ENCODE measurements at regions not wholly inside any gene's neighbourhood (a gene's known extent, or its start where the extent isn't known, plus 50 kb on each side); places are given as distances from the start of the nearest gene placed in this dataset.

DNA sequence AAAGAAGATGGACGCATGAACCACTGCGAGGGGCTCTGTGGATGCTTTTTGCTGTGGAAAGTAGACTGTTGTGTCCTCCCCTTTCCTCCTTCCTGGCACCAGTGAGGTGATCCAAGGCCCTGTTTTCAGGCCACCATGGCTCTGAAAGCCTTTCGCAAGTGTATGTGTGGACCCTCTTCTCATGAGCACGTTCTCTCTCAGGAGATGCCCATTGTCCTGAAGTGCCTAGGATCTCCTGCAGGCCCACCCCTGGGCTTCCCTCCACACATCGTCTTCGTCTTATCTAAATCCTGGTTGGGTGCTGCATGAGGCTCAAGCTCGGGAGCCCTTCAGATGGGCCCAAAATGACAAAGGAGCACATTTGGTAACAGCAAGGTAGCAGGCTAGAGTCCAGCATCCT, 188.2 kb downstream of the PTPN20 start:
- peaks cover 4% of the 10 kb centered on the region for H3K4me1 Mint-ChIP-seq
- no peaks in the 10 kb centered on the region for H3K79me2 ChIP-seq (ENCODE audit: insufficient read depth, low read length)
- no peak overlapping the region for H3K4me3 Mint-ChIP-seq
- DNase-seq: no peak
- H2AFZ ChIP-seq (ENCODE audit: insufficient read depth, low read depth, low read length, poor library complexity, severe bottlenecking): no peak overlapping the region
- H3K36me3 ChIP-seq (replicated peaks in 1 of 2; ENCODE audit: control insufficient read depth in 1 of 2, insufficient read depth in 2 of 2, low read length in 2 of 2): no peaks in the 10 kb centered on the region
- intact Hi-C loops (cut with micrococcal nuclease): no loop called here
- H3K27ac ChIP-seq (ENCODE audit: low read depth in 1 of 2, low read length in 2 of 2): no peak overlapping the region
- peaks cover 5 to 17% (median 13%) of the 10 kb centered on the region in 7 donors for H3K9me3 Mint-ChIP-seq
- 96% methylated on average over 3 of the region's 7 CpGs for WGBS (ENCODE audit: insufficient coverage)
- no peaks in the 10 kb centered on the region for H3K36me3 Mint-ChIP-seq
- H3K27me3 Mint-ChIP-seq (ENCODE audit: low read depth in 3 of 3): peaks cover 1 to 5% (median 5%) of the 10 kb centered on the region in 3 donors
- peaks cover 0 to 13% of the 10 kb centered on the region in 2 donors for H3K9me3 ChIP-seq (replicated peaks in 1 of 2; ENCODE audit: control insufficient read depth in 1 of 2, insufficient read depth in 1 of 2, low read length in 2 of 2)
- H3K9ac ChIP-seq (ENCODE audit: insufficient read depth, low read length, poor library complexity, severe bottlenecking): no peak overlapping the region
- H3K27ac Mint-ChIP-seq: no peak overlapping the region
- peaks cover 2 to 4% of the 10 kb centered on the region in 2 donors for H3K4me1 ChIP-seq (ENCODE audit: control insufficient read depth in 1 of 2, insufficient read depth in 2 of 2, low read length in 2 of 2)
- H4K20me1 ChIP-seq (ENCODE audit: insufficient read depth, low read length): no peaks in the 10 kb centered on the region
- no peak overlapping the region for H3K4me2 ChIP-seq (replicated peaks; ENCODE audit: extremely low read depth, low read length, poor library complexity, severe bottlenecking)
- no peak overlapping the region for H3K4me3 ChIP-seq (replicated peaks in 1 of 3; ENCODE audit: low read depth in 2 of 3, low read length in 3 of 3)
- TF ChIP-seq CTCF (IDR thresholded peaks at IDR 0.05): no peak
- H3K27me3 ChIP-seq (ENCODE audit: control insufficient read depth in 2 of 2, insufficient read depth in 2 of 2, low read length in 2 of 2): no peaks in the 10 kb centered on the region

DNA sequence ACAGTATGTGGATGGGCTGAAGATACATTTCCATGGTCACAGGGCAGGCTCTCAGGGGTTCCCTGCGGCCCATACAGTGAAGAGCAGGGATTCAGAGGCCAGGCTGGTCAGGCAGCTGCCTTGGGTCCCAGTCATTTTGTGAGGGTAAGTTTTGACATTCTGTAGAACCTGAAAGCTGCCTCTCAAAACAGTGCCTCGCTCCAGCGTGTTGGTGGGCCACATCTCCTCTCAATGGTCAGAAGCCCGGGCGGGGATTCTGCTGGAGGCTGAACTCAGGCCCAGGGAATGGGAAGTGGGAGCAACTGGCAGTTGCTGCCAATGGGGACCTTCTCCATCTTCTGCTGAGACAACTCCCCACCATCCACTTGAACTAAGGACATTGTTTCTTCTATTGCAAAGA, 190.0 kb downstream of the PTPN20 start:
- H4K20me1 ChIP-seq (ENCODE audit: insufficient read depth, low read length): no peaks in the 10 kb centered on the region

More for the DNA sequence above, 190.0 kb downstream of the PTPN20 start:
- no peak overlapping the region for H3K27ac ChIP-seq (ENCODE audit: low read depth in 1 of 2, low read length in 2 of 2)
- H3K27me3 Mint-ChIP-seq (ENCODE audit: low read depth in 3 of 3): peaks cover 0 to 4% (median 2%) of the 10 kb centered on the region in 3 donors
- DNase-seq: no peak
- H3K9me3 Mint-ChIP-seq: peaks cover 5 to 9% (median 8%) of the 10 kb centered on the region in 7 donors
- peak overlapping the region in 1 of 7 donors; percentile 31 for H3K27ac Mint-ChIP-seq
- peaks cover 12% of the 10 kb centered on the region for H3K4me1 Mint-ChIP-seq
- H2AFZ ChIP-seq (ENCODE audit: insufficient read depth, low read depth, low read length, poor library complexity, severe bottlenecking): no peak overlapping the region
- intact Hi-C loops (cut with micrococcal nuclease): no loop called here
- no peaks in the 10 kb centered on the region for H3K36me3 ChIP-seq (replicated peaks in 1 of 2; ENCODE audit: control insufficient read depth in 1 of 2, insufficient read depth in 2 of 2, low read length in 2 of 2)
- no peak overlapping the region for H3K4me3 Mint-ChIP-seq
- 100% methylated on average over 4 of the region's 5 CpGs for WGBS (ENCODE audit: insufficient coverage)
- peaks cover 0 to 6% of the 10 kb centered on the region in 2 donors for H3K9me3 ChIP-seq (replicated peaks in 1 of 2; ENCODE audit: control insufficient read depth in 1 of 2, insufficient read depth in 1 of 2, low read length in 2 of 2)
- no peak overlapping the region for H3K4me2 ChIP-seq (replicated peaks; ENCODE audit: extremely low read depth, low read length, poor library complexity, severe bottlenecking)
- no peaks in the 10 kb centered on the region for H3K36me3 Mint-ChIP-seq
- H3K9ac ChIP-seq (ENCODE audit: insufficient read depth, low read length, poor library complexity, severe bottlenecking): no peak overlapping the region
- no peaks in the 10 kb centered on the region for H3K79me2 ChIP-seq (ENCODE audit: insufficient read depth, low read length)
- no peak for TF ChIP-seq CTCF (IDR thresholded peaks at IDR 0.05)
- H3K4me1 ChIP-seq (ENCODE audit: control insufficient read depth in 1 of 2, insufficient read depth in 2 of 2, low read length in 2 of 2): peaks cover 9 to 11% of the 10 kb centered on the region in 2 donors
- H3K4me3 ChIP-seq (replicated peaks in 1 of 3; ENCODE audit: low read depth in 2 of 3, low read length in 3 of 3): no peak overlapping the region
- H3K27me3 ChIP-seq (ENCODE audit: control insufficient read depth in 2 of 2, insufficient read depth in 2 of 2, low read length in 2 of 2): no peaks in the 10 kb centered on the region
